ENCODE measurements at regions not wholly inside any gene's neighbourhood (a gene's known extent, or its start where the extent isn't known, plus 50 kb on each side); places are given as distances from the start of the nearest gene placed in this dataset.

GRCh38 chr12:69066492-69067373 lies 133.8 kb upstream of the CPM start:
- no peak for TF ChIP-seq CTCF (IDR thresholded peaks at IDR 0.05; ENCODE audit: low read depth, low read length)
- no peak for TF ChIP-seq EZH2phosphoT487 (IDR thresholded peaks at IDR 0.05; ENCODE audit: low read depth)

Data from OCI-LY3 (cell line).